ENCODE measurements at regions not wholly inside any gene's neighbourhood (a gene's known extent, or its start where the extent isn't known, plus 50 kb on each side); places are given as distances from the start of the nearest gene placed in this dataset.

DNA sequence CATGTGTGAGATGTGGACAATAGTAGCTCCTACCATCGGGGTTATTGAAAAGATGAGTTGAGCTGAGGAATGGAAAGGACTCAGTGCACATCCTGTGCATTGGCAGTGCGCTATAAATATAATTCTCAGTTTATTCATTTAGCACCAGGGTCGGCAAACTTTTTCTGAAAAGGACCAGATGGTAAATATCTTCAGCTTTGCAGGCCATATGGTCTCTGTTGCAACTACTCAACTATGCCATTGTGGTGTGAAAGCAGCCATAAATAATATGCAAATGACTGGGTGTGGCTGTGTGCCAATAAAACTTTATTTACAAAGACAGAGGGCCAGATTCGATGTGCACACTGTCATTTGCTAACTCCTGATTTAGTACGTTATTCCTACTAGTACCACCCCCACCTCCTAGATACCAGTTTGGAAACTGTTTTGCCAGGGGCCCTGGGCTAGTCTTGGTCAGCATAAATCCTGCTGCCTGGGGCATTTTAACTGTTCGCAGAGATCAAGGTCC, 422.9 kb upstream of the MKI67 start:
- H3K9ac ChIP-seq (ENCODE audit: insufficient read depth in 1 of 2, low read depth in 2 of 2, low read length in 2 of 2), result no peak overlapping the region
- H3K4me1 ChIP-seq (replicated peaks in 1 of 2; ENCODE audit: control insufficient read depth in 2 of 2, insufficient read depth in 2 of 2, low read length in 2 of 2), result peaks cover 0 to 12% of the 10 kb centered on the region in 2 experiments; a peak in 2 of 5 replicates
- no peak overlapping the region for H3K4me3 ChIP-seq
- no peak for TF ChIP-seq ZNF316 (IDR thresholded peaks at IDR 0.05)
- TF ChIP-seq, protein P1, sequence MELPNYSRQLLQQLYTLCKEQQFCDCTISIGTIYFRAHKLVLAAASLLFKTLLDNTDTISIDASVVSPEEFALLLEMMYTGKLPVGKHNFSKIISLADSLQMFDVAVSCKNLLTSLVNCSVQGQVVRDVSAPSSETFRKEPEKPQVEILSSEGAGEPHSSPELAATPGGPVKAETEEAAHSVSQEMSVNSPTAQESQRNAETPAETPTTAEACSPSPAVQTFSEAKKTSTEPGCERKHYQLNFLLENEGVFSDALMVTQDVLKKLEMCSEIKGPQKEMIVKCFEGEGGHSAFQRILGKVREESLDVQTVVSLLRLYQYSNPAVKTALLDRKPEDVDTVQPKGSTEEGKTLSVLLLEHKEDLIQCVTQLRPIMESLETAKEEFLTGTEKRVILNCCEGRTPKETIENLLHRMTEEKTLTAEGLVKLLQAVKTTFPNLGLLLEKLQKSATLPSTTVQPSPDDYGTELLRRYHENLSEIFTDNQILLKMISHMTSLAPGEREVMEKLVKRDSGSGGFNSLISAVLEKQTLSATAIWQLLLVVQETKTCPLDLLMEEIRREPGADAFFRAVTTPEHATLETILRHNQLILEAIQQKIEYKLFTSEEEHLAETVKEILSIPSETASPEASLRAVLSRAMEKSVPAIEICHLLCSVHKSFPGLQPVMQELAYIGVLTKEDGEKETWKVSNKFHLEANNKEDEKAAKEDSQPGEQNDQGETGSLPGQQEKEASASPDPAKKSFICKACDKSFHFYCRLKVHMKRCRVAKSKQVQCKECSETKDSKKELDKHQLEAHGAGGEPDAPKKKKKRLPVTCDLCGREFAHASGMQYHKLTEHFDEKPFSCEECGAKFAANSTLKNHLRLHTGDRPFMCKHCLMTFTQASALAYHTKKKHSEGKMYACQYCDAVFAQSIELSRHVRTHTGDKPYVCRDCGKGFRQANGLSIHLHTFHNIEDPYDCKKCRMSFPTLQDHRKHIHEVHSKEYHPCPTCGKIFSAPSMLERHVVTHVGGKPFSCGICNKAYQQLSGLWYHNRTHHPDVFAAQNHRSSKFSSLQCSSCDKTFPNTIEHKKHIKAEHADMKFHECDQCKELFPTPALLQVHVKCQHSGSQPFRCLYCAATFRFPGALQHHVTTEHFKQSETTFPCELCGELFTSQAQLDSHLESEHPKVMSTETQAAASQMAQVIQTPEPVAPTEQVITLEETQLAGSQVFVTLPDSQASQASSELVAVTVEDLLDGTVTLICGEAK (IDR thresholded peaks at IDR 0.05), result peak; percentile 93
- TF ChIP-seq, protein P1 (CRISPR knock-in tag; IDR thresholded peaks at IDR 0.05), result peak; percentile 90
- in situ Hi-C loops (cut with MboI) (no loop called here), intact Hi-C loops (cut with micrococcal nuclease) (no loop called here)
- no peak overlapping the region for H3K4me2 ChIP-seq (ENCODE audit: insufficient read depth, low read length)
- POLR2A ChIA-PET, result interaction anchor here (1.1 kb wide), 1 partner anchor 18 kb away, joined by 3 read pairs; no protein-coding TSS in a partner anchor
- no peaks in the 10 kb centered on the region for H3K36me3 ChIP-seq (ENCODE audit: control insufficient read depth, insufficient read depth, low read length)
- H3K9me3 ChIP-seq (replicated peaks; ENCODE audit: control insufficient read depth, insufficient read depth, low read depth, low read length), result no peaks in the 10 kb centered on the region
- no peak for DNase-seq (ENCODE audit: extremely low read depth in 1 of 4, low spot score in 3 of 4)
- H3K27ac ChIP-seq (ENCODE audit: extremely low read depth, low read depth, low read length), result no peak overlapping the region
- WGBS (ENCODE audit: insufficient coverage, low coverage, missing lambda C conversion rate), result 52% methylated on average over 6 of the region's 6 CpGs
- no peaks in the 10 kb centered on the region for H3K27me3 ChIP-seq (ENCODE audit: control insufficient read depth in 2 of 2, insufficient read depth in 2 of 2, low read length in 2 of 2)
- no peak overlapping the region for H2AFZ ChIP-seq (ENCODE audit: low read depth, low read length)
- FAIRE-seq, result no peak
- no peaks in the 10 kb centered on the region for H3K9me1 ChIP-seq (ENCODE audit: control insufficient read depth, insufficient read depth, low read length)
- no TSS peak for BruUV-seq (replicated peaks)
- H3K79me2 ChIP-seq (ENCODE audit: control insufficient read depth, insufficient read depth, low read length), result no peaks in the 10 kb centered on the region
- CTCF ChIA-PET (ENCODE audit: low intra/inter-chr PET ratio), result no interaction called here
- no peaks in the 10 kb centered on the region for H4K20me1 ChIP-seq (replicated peaks; ENCODE audit: control insufficient read depth, insufficient read depth, low read length)
- ATAC-seq, result no peak

All from K562 (cell line).